Breast epithelium (tissue), 4 donors: ENCODE measurements at regions not wholly inside any gene's neighbourhood (a gene's known extent, or its start where the extent isn't known, plus 50 kb on each side); places are given as distances from the start of the nearest gene placed in this dataset.

ENCODE experiments used
- DNase-seq, 2 donors: peaks; one replicate each; pipeline ENCODE4 v3.0.0-alpha.2; 2019; ENCODE audit warnings: low spot score in 2 of 2
- H3K27ac ChIP-seq, 2 donors: fragments of 200-600 bp; sonication (generic) in 1 of 2; one replicate each; pipeline ENCODE4 v1.5.1; 2016 to 2019; ENCODE audit warnings: mild to moderate bottlenecking in 1 of 2
- H3K27me3 ChIP-seq, 2 donors: fragments of 200-600 bp; sonication (generic) in 1 of 2; one replicate each; pipeline versions ENCODE4 v1.5.1 to v1.6.0; 2017 to 2019; ENCODE audit warnings: control low read depth in 1 of 2, mild to moderate bottlenecking in 1 of 2
- H3K36me3 ChIP-seq: fragments of 200-600 bp; one replicate; pipeline ENCODE4 v1.5.1; 2019
- H3K4me1 ChIP-seq, 2 donors: fragments of 200-600 bp; sonication (generic); one replicate each; pipeline ENCODE4 v1.5.1; 2016 to 2019; ENCODE audit warnings: control low read depth in 1 of 2
- H3K4me3 ChIP-seq, 3 donors: fragments of 200-600 bp; sonication (generic); 1 replicate in 2 of 3; 2 replicates in 1 of 3; pipeline ENCODE4 v1.5.1; 2016 to 2019; ENCODE audit warnings: mild to moderate bottlenecking in 3 of 3, moderate library complexity in 2 of 3
- H3K9me3 ChIP-seq, 2 donors: fragments of 200-600 bp; sonication (generic) in 1 of 2; one replicate each; pipeline ENCODE4 v1.5.1; 2016 to 2019; ENCODE audit warnings: control low read depth in 1 of 2
- CTCF ChIP-seq, 3 donors: fragments of 450-650 bp; IDR thresholded peaks; one replicate each; pipeline ENCODE4 v1.5.1; 2016 to 2017; ENCODE audit warnings: antibody characterized with exemption in 3 of 3, mild to moderate bottlenecking in 3 of 3, moderate library complexity in 3 of 3
- POLR2A ChIP-seq: fragments of 450-650 bp; IDR thresholded peaks from one replicate; pipeline ENCODE4 v1.6.1; 2016; ENCODE audit warnings: antibody characterized with exemption, mild to moderate bottlenecking, moderate library complexity
- POLR2AphosphoS5 ChIP-seq, 3 donors: sonication (generic); formaldehyde crosslinking; IDR thresholded peaks; one replicate each; pipeline ENCODE4 v1.6.1; 2017; ENCODE audit warnings: antibody characterized with exemption in 3 of 3
- intact Hi-C: fragments of 100-400 bp; cut with DNase I; formaldehyde crosslinking; loops from one replicate; pipeline ENCODE4 v1.15.1; 2023; ENCODE audit warnings: low total_unique reads

- intact Hi-C loops, result no loop called here
- Histone ChIP-seq H3K27me3 (no peaks in the 10 kb centered on the region), H3K4me1 (no peaks in the 10 kb centered on the region), H3K9me3 (no peaks in the 10 kb centered on the region), H3K4me3 (no peak overlapping the region), H3K36me3 (no peaks in the 10 kb centered on the region), H3K27ac (no peak overlapping the region)
- TF ChIP-seq POLR2AphosphoS5 (IDR thresholded peaks at IDR 0.05) (no peak), POLR2A (no peak), CTCF (IDR thresholded peaks at IDR 0.05) (no peak)
- DNase-seq, result no peak
Observed at GRCh38 chr7:35536396-35536826, 158.5 kb downstream of the HERPUD2 start.

- Histone ChIP-seq H3K27me3 (no peaks in the 10 kb centered on the region), H3K9me3 (no peaks in the 10 kb centered on the region), H3K36me3 (no peaks in the 10 kb centered on the region), H3K4me3 (no peak overlapping the region), H3K4me1 (no peaks in the 10 kb centered on the region), H3K27ac (no peak overlapping the region)
- no peak for DNase-seq
- intact Hi-C loops, result loop anchor here (5.0 kb wide), 1 partner anchor 1342 kb away; no protein-coding TSS in a partner anchor
- no peak for TF ChIP-seq POLR2A
Observed at GRCh38 chr7:35533902-35534301, 161.0 kb downstream of the HERPUD2 start.

- Histone ChIP-seq H3K27me3 (peaks cover 0 to 4% of the 10 kb centered on the region in 2 donors), H3K4me3 (no peak overlapping the region), H3K4me1 (no peaks in the 10 kb centered on the region), H3K36me3 (no peaks in the 10 kb centered on the region), H3K9me3 (no peaks in the 10 kb centered on the region), H3K27ac (no peak overlapping the region)
- TF ChIP-seq POLR2AphosphoS5 (IDR thresholded peaks at IDR 0.05), result no peak
- DNase-seq, result no peak
- intact Hi-C loops, result loop anchor here (5.0 kb wide), 1 partner anchor 1338 kb away; no protein-coding TSS in a partner anchor
Observed at GRCh38 chr7:35530124-35531109, 164.5 kb downstream of the HERPUD2 start.

- no peak overlapping the region for H3K27ac ChIP-seq
- DNase-seq, result no peak
- TF ChIP-seq CTCF (IDR thresholded peaks at IDR 0.05), result no peak
- no peak for TF ChIP-seq POLR2AphosphoS5 (IDR thresholded peaks at IDR 0.05)
- no peak for TF ChIP-seq POLR2A
- intact Hi-C loops, result loop anchor here (5.0 kb wide), 1 partner anchor 1337 kb away; no protein-coding TSS in a partner anchor
- no peaks in the 10 kb centered on the region for H3K36me3 ChIP-seq
- H3K4me3 ChIP-seq, result no peak overlapping the region
- H3K4me1 ChIP-seq, result no peaks in the 10 kb centered on the region
- H3K27me3 ChIP-seq, result peaks cover 0 to 4% of the 10 kb centered on the region in 2 donors
- no peaks in the 10 kb centered on the region for H3K9me3 ChIP-seq
Observed at GRCh38 chr7:35529713-35530112, 165.2 kb downstream of the HERPUD2 start.

- Histone ChIP-seq H3K27me3 (peaks cover 0 to 4% of the 10 kb centered on the region in 2 donors), H3K9me3 (no peaks in the 10 kb centered on the region), H3K36me3 (no peaks in the 10 kb centered on the region), H3K4me1 (no peaks in the 10 kb centered on the region), H3K27ac (no peak overlapping the region), H3K4me3 (no peak overlapping the region)
- no peak for DNase-seq
- intact Hi-C loops, result no loop called here
- no peak for TF ChIP-seq POLR2A
- TF ChIP-seq POLR2AphosphoS5 (IDR thresholded peaks at IDR 0.05), result no peak
- TF ChIP-seq CTCF (IDR thresholded peaks at IDR 0.05), result no peak
Observed at GRCh38 chr7:35528381-35528977, 166.5 kb downstream of the HERPUD2 start.

GRCh38 chr7:35526645-35527044 lies 168.3 kb downstream of the HERPUD2 start:
- H3K27ac ChIP-seq, result no peak overlapping the region
- H3K36me3 ChIP-seq, result no peaks in the 10 kb centered on the region
- no peak overlapping the region for H3K4me3 ChIP-seq
- peaks cover 0 to 4% of the 10 kb centered on the region in 2 donors for H3K27me3 ChIP-seq
- no peak for DNase-seq
- no peaks in the 10 kb centered on the region for H3K9me3 ChIP-seq
- H3K4me1 ChIP-seq, result no peaks in the 10 kb centered on the region
- intact Hi-C loops, result no loop called here
- TF ChIP-seq CTCF (IDR thresholded peaks at IDR 0.05) (no peak), POLR2AphosphoS5 (IDR thresholded peaks at IDR 0.05) (no peak), POLR2A (no peak)
